GM19099 (cell line): ENCODE measurements at regions not wholly inside any gene's neighbourhood (a gene's known extent, or its start where the extent isn't known, plus 50 kb on each side); places are given as distances from the start of the nearest gene placed in this dataset.

ENCODE experiments used
- POLR2A ChIP-seq: IDR thresholded peaks from 3 replicates; pipeline ENCODE4 v1.6.1; 2011; ENCODE audit warnings: low read depth; ENCODE audit not compliant: insufficient read length; ENCODE audit errors: extremely low read depth

DNA sequence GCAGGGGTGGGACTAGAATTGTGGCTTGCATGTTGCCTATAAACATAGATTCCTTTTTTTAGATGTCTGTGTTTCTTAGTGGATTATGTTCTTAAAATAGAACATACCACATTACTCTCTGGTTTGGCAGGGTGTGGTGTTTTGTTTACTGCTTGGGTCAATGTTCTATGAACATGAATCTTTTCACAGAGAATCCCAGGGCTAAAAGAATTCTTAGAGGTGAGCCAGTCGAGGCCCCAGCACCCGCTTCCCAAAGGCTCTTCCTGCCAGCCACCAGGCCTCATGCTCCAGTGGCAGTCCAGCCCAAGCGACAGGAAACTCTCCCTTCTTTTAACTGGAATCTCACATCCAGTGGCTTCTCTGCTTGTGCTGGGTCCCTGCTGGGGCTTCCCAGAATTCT, 126.6 kb downstream of the C9orf152 start:
- TF ChIP-seq POLR2A: no peak

DNA sequence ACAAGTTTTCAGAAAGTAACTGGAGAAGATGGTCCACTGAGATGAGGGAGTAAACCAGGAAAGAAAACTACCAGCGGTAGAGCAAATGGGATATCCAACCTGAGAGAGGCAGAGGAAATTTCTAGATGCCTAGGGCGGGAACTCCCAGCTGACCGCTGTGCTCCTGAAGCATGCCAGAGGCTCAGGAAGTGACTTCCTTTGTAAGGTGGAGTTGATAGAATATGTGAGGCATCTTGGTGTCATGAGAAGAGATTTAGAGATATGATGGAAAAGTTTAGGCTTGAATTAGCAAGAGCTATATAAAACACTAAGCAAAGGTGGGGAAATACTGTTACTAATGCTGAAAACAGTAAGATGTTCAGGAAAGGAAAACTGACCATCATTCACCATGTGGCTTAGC, 124.1 kb downstream of the C9orf152 start:
- no peak for TF ChIP-seq POLR2A

DNA sequence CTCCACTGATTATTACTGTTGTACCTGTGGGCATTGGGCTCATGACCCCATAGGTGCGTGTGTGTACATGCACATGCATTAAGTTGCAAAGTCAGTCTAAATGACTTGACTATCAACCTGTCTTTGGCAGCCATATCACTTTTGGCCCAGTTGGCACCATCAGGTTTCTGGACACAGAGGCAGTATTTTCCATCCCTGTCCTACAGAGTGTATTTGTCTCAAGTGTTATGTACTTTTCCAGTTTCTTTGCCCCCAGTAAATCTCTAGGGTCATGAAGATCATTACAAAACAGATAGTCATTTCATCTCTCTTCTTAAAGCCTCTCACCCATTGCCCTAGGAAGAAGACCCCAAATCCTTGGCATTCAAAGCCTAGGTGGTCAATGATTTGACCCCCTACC, 121.4 kb downstream of the C9orf152 start:
- TF ChIP-seq POLR2A: no peak

DNA sequence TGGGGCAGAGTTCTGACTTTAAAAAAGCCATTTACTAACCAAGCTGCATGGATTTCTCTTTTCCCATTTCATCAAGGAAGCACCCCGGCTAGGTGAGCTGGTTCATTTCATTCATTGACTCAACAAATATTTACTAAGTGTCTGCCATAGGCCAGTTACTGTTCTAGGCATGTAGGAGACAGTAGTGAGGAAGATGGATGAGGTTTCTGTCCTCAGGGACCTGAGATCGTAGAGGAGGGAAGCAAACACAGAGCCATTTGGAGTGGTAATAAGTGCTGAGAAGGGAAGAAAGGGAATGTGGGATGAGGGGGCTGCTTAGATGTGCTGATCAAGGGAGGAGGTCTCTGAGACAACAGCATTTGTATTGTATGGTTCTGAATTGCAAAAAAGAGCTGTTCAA, 120.4 kb downstream of the C9orf152 start:
- no peak for TF ChIP-seq POLR2A

DNA sequence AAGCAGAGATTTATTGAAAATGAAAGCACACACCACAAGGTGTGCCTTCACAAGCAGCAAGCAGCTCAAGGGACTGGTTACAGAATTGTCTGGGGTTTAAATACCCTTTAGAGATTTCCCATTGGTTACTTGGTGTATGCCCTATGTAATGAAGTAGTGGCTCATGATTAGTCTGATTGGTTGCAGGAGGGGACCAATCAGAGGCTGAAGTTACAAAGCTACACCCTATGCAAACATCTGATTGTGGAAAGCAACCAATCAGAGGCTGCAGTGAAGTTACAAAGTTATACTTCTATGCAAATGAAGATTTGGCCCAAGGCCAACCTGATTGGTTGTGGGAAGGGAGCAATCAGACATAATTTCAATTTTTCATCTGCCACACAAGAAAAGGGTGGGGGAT, 119.9 kb downstream of the C9orf152 start:
- no peak for TF ChIP-seq POLR2A

DNA sequence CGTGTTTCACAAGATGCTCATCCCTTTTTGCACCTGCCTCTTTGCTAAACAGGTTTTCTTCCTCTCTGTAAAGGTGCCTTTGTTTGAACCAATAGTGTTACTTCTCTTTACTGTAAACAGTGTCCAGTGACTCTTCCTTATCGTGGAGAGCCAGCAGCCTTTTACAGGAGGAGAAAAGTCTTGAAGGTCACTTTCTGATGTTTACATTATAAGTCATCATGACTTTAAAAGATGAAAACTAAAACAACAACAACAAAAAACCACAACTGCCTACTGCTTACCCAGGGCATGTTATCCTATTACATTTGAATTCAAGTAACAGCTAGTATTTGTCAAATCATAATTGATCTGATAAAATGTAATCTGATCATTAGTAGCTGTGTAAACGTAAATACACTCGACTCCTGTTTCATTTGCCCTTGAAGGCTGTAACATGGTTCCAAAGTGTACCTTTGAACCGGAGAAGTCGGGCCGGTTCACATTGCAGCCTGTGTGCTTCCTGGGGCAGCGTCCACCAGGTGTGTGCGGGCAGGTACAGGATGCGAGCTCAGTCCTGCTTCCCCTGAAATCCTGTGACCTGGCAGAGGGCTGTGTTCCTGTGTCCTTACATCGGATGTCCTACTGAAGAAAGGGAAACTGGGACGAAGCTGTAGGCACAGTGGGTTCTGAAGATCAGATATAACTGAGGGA, 118.1 kb downstream of the C9orf152 start:
- TF ChIP-seq POLR2A: no peak

DNA sequence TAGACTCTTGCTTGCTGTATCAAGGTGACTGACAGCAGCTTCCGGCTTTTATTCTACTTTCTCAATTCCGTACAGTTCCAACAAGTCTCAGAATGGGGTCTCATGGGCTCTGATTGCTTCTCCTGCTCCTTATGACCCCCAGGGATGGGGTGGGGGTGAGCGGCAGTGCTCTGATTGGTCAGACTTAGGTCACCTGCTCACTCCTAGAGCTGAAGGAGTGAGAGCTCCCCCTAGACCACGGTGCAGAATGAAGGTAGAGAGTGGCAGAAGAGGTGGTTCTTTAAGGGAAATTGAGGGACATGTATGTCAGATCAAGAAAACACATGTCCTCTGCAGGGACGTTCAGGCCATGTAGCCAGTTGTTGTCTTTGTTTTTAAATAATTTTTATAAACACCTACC, 115.2 kb downstream of the C9orf152 start:
- TF ChIP-seq POLR2A: no peak

DNA sequence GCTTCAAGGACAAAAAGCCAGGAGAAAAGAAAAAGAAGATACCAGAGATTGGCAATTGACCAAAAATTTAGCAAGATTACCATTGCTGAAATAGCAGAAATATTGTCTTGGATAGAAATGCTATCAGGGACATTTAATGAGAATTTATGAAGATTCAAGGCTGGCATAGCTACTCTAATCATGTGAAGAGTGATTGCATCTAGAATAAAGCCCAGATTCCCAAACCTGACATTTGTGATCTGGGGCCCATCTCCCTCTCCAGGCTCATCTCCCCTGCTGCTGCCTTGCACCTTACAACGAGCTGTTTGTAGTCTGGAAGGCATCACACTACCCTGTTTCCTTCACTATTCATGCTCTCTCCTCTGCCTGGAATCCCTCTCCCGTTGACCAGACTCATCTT, 114.5 kb downstream of the C9orf152 start:
- TF ChIP-seq POLR2A: no peak

DNA sequence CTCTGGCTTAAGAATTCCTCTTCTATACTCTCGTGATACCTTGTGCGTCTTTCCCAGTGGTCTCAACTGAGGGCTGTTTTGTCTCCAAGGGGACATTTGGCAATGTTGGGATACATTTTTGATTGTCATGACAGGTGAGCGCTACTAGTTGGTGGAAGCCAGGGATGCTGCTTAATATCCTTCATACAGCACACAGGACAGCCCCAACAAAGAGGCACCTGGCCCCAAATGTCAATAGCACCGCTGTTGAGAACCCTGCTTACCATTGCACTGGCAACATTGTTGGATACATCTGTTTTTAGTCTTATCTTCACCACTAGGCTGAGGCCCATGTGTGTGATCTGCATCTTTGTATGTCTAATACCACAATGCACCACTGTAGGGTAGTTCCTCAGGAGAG, 114.1 kb downstream of the C9orf152 start:
- no peak for TF ChIP-seq POLR2A

DNA sequence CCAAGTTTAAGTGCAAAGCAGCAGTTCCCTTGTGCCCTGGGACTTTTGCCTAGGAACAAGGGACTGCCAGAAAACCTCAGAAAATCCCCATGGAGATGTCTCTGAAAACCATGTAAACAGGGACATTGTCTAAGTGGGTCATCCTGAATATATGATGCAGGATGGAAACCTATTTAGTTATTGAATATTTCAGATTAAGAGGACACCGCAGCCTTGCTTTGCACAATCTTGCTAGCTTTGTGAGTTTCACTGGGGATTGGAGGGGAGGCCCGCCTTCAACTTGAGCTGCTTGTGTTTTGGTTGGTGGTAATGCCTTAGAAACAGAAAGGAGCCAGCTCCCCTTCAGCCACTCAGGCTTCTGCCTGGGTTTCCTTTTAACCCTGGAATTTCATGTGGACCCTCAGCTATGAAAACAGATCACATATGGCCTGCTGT, 112.8 kb downstream of the C9orf152 start:
- TF ChIP-seq POLR2A: no peak

DNA sequence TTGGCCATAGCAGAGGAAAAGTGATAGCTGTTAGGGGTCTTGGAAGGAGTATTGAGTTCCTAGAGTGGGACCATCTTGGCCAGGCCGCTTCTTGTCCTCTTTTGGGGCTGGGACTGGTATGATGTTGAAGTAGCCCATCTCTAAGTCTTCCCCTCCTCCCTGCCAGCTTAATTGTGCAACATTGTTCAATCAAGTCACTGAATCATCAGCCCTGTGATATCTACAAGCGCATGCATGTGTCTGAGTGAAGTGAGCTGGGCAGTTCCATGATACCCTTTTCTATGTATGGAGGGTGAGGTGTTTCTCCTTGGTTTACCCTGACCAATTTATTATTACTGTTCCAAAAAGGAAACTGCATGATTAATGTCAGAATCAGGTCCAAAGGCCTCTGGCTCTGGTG, 112.2 kb downstream of the C9orf152 start:
- no peak for TF ChIP-seq POLR2A

DNA sequence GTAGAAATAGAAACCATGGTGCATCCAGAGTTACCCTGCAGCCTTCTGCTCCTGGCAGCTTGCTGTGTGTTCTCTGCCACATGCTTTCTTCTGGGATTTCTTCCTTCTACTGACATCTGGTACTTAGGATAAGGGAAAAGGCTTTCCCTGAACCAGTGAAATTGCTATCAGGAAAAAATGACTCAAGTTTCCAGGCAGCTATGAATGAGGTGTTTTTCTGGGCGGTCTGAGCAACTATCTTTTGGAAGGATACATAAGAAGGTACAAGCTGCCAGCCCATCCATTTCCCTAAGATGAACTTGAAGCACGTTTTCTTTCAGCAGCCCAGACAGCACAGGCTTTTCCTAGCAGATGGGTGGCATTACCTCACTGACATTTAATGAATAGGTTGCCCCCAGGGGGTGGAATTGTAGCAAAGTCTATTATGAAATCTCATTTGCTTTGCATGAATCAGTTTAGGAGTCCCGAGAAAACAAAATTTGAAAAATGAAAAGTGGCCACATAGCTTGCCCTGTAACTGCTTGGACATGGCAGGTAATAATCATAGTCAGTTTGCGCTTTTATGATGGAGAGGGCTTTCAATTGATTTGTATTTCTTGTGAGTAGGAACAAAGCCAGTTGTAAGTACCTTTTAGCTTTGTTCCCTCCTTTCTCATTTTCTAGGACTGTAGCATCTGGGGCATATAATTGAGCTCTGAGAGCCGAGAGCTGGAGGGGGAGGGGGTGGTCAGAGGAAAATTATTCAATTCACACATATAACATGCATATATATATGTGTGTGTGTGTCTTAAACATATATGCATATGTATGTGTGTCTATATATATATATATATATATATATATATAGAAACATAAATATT, 108.5 kb downstream of the C9orf152 start:
- TF ChIP-seq POLR2A: no peak

DNA sequence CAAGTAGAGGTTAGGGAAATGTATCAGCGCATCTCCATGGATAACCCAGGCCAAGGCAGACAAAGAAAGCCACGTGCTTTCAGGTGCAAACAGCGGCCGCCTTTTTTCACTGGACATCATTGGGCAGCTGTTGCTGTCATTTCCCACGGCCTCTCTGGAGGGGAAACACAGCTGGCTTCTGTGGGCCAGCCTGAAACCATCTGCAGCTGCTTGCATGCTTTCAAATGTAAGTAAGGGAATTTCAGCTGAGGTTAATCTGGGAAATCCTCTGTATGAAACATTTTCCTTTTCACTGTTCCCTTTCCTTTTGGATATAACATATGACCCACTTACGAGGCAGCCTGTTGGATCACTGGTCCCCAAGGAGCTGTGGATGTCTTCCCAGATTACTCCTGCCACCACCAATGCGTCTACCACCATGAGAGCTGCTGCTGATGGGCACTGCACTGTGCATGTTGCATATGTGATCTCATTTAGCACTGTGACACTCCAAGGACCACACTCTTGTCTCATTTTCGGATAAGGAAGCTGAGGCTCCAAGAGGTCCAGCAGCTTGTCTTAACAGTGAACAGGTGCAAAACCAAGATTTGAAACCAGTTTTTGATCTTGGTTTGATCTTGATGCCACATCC, 106.3 kb downstream of the C9orf152 start:
- no peak for TF ChIP-seq POLR2A

DNA sequence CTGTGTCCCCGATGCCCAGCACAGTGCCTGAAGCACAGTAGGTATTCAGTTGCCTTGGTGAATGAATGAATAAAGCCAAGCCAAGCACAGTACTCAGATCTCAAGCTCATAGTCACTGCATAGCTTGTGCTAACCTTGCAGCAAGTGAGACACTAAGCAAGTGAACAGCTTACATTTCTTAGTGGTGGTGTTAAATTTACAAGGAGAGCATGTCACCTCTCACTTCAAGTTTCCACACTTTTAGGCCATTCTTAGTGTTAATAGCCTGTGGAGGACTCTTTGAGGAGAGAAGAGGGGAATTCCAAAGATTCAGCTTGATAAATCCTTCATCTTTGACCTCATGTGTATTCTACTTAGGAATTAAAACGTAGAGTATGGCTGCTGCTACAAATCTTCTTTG, 104.7 kb downstream of the C9orf152 start:
- no peak for TF ChIP-seq POLR2A

DNA sequence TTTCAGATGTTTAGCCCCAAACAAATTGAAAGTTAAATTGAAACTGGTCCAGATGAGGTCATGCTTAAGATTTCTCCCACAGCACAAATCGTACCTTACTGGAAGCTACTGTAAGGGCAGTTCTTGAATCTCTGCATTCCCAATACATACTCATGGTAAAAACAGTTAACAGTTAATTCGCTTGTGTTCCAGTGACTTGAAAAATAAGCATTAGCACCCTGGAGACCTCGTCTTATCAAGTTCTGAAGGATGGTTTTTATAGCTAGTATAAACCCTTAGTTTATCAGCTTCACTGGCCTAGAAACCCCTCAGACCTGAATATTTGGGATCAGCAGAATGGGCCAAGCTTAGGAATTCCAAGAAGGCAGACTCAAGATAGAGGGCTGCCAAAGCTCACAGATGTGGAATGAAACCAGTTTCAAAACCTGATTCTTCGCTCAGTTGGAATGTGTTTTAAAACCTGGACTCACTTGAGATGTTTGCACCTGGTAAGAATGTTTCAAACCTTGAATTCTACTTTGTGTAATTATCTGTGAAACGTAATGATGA, 103.6 kb downstream of the C9orf152 start:
- TF ChIP-seq POLR2A: no peak
